ENCODE measurements at regions not wholly inside any gene's neighbourhood (a gene's known extent, or its start where the extent isn't known, plus 50 kb on each side); places are given as distances from the start of the nearest gene placed in this dataset.

- no peak for TF ChIP-seq POLR2A (IDR thresholded peaks at IDR 0.05; ENCODE audit: low read depth, low read length)
- no peak for TF ChIP-seq TAF1 (IDR thresholded peaks at IDR 0.05; ENCODE audit: low read depth, low read length)
- no peak for TF ChIP-seq POLR2AphosphoS5 (IDR thresholded peaks at IDR 0.05; ENCODE audit: low read depth, low read length)
- TF ChIP-seq SPI1 (IDR thresholded peaks at IDR 0.05; ENCODE audit: low read depth, low read length), result no peak
- TF ChIP-seq PAX5 (IDR thresholded peaks at IDR 0.05; ENCODE audit: insufficient read depth, low read length, severe bottlenecking), result no peak
These were observed 626.5 kb downstream of the PTPRC start for GRCh38 chr1:199265319-199265718.
